ENCODE measurements at regions not wholly inside any gene's neighbourhood (a gene's known extent, or its start where the extent isn't known, plus 50 kb on each side); places are given as distances from the start of the nearest gene placed in this dataset.

DNA sequence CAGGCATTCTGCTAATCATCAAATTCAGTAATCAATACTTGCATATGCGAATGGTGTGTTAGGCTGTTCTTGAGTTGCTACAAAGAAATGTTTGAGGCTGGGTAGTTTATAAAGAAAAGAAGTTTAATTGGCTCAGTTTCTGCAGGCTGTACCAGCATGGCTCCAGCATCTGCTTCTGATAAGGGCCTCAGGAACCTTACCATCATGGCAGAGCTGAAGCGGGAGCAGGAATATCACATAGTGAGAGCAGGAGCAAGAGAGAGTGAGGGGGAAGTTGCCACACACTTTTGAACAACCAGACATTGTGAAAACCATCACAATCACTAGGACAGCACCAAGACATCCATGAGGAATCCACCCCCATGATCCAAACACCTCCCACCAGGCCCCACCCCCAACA, 344.7 kb upstream of the FAM241A start:
- no peak for TF ChIP-seq POLR2AphosphoS5 (IDR thresholded peaks at IDR 0.05; ENCODE audit: insufficient read depth, low read depth, low read length)
- TF ChIP-seq, protein P1, sequence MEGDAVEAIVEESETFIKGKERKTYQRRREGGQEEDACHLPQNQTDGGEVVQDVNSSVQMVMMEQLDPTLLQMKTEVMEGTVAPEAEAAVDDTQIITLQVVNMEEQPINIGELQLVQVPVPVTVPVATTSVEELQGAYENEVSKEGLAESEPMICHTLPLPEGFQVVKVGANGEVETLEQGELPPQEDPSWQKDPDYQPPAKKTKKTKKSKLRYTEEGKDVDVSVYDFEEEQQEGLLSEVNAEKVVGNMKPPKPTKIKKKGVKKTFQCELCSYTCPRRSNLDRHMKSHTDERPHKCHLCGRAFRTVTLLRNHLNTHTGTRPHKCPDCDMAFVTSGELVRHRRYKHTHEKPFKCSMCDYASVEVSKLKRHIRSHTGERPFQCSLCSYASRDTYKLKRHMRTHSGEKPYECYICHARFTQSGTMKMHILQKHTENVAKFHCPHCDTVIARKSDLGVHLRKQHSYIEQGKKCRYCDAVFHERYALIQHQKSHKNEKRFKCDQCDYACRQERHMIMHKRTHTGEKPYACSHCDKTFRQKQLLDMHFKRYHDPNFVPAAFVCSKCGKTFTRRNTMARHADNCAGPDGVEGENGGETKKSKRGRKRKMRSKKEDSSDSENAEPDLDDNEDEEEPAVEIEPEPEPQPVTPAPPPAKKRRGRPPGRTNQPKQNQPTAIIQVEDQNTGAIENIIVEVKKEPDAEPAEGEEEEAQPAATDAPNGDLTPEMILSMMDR (IDR thresholded peaks at IDR 0.05; ENCODE audit: extremely low read depth in 1 of 2, insufficient read depth in 1 of 2, low read depth in 1 of 2, low read length in 2 of 2) = no peak
- TF ChIP-seq JUN (IDR thresholded peaks at IDR 0.05; ENCODE audit: borderline replicate concordance, insufficient read depth, insufficient read length, low read depth) = no peak

Measured in endothelial cell of umbilical vein (primary cell).